GM23248 (cell line): ENCODE measurements at regions not wholly inside any gene's neighbourhood (a gene's known extent, or its start where the extent isn't known, plus 50 kb on each side); places are given as distances from the start of the nearest gene placed in this dataset.

Experiments
- EZH2 ChIP-seq: fragments of 200-600 bp; sonication (generic); IDR thresholded peaks from 2 replicates; pipeline ENCODE4 v1.6.1; 2018; ENCODE audit warnings: antibody characterized with exemption, mild to moderate bottlenecking; ENCODE audit not compliant: insufficient read depth, poor library complexity, severe bottlenecking
- EZH2phosphoT487 ChIP-seq: fragments of 200-600 bp; sonication (generic); IDR thresholded peaks from 2 replicates; pipeline ENCODE4 v1.6.1; 2018; ENCODE audit warnings: antibody characterized with exemption, moderate library complexity, mild to moderate bottlenecking, low read depth; ENCODE audit not compliant: insufficient read depth

GRCh38 chr17:33515974-33516373 lies 222.9 kb upstream of the ASIC2 start:
- TF ChIP-seq EZH2 (no peak), EZH2phosphoT487 (no peak)
